ENCODE measurements at regions not wholly inside any gene's neighbourhood (a gene's known extent, or its start where the extent isn't known, plus 50 kb on each side); places are given as distances from the start of the nearest gene placed in this dataset.
"Not testable (repeated sequence)": the region's sequence is repeated elsewhere in the genome, so short reads cannot be mapped to it uniquely, and the experiment has no call there.

- Histone ChIP-seq H3K36me3 (ENCODE audit: insufficient read depth, low read length) (no peaks in the 10 kb centered on the region), H3K9me3 (ENCODE audit: control insufficient read depth, insufficient read depth, low read length) (no peaks in the 10 kb centered on the region), H3K9ac (ENCODE audit: low read depth, low read length) (no peak overlapping the region), H3K4me1 (ENCODE audit: insufficient read depth, low read length) (no peaks in the 10 kb centered on the region; the same call in 1 of the 2 replicates)
Measured at GRCh38 chr2:146985753-146986152, 859.1 kb upstream of the ACVR2A start.

GRCh38 chr2:146984014-146984413, 860.8 kb upstream of the ACVR2A start:
- Histone ChIP-seq H3K9me3 (ENCODE audit: control insufficient read depth, insufficient read depth, low read length) (peaks cover 3% of the 10 kb centered on the region; the same call in 1 of the 2 replicates), H3K4me1 (ENCODE audit: insufficient read depth, low read length) (no peaks in the 10 kb centered on the region), H3K36me3 (ENCODE audit: insufficient read depth, low read length) (no peaks in the 10 kb centered on the region), H3K9ac (ENCODE audit: low read depth, low read length) (no peak overlapping the region)

GRCh38 chr2:146982393-146982846, 862.4 kb upstream of the ACVR2A start:
- H3K9me3 ChIP-seq (ENCODE audit: control insufficient read depth, insufficient read depth, low read length) = peaks cover 3% of the 10 kb centered on the region; the same call in 1 of the 2 replicates
- H3K4me1 ChIP-seq (ENCODE audit: insufficient read depth, low read length) = no peaks in the 10 kb centered on the region
- no peak overlapping the region for H3K9ac ChIP-seq (ENCODE audit: low read depth, low read length)
- H3K36me3 ChIP-seq (ENCODE audit: insufficient read depth, low read length) = no peaks in the 10 kb centered on the region

- Histone ChIP-seq H3K4me1 (ENCODE audit: insufficient read depth, low read length) (no peaks in the 10 kb centered on the region), H3K9ac (ENCODE audit: low read depth, low read length) (no peak overlapping the region), H3K9me3 (ENCODE audit: control insufficient read depth, insufficient read depth, low read length) (peaks cover 3% of the 10 kb centered on the region; the same call in 1 of the 2 replicates), H3K36me3 (ENCODE audit: insufficient read depth, low read length) (no peaks in the 10 kb centered on the region)
Measured at GRCh38 chr2:146981921-146982320, 862.9 kb upstream of the ACVR2A start.

GRCh38 chr2:146979746-146980145, 865.1 kb upstream of the ACVR2A start:
- Histone ChIP-seq H3K9ac (ENCODE audit: low read depth, low read length) (no peak overlapping the region), H3K36me3 (ENCODE audit: insufficient read depth, low read length) (no peaks in the 10 kb centered on the region), H3K9me3 (ENCODE audit: control insufficient read depth, insufficient read depth, low read length) (peaks cover 3% of the 10 kb centered on the region; the same call in 1 of the 2 replicates), H3K4me1 (ENCODE audit: insufficient read depth, low read length) (no peaks in the 10 kb centered on the region)

- H3K9me3 ChIP-seq (ENCODE audit: control insufficient read depth, insufficient read depth, low read length) = peaks cover 3% of the 10 kb centered on the region; the same call in 1 of the 2 replicates
- no peak overlapping the region for H3K9ac ChIP-seq (ENCODE audit: low read depth, low read length)
- H3K4me1 ChIP-seq (ENCODE audit: insufficient read depth, low read length) = no peaks in the 10 kb centered on the region
- no peaks in the 10 kb centered on the region for H3K36me3 ChIP-seq (ENCODE audit: insufficient read depth, low read length)
Measured at GRCh38 chr2:146978577-146979555, 866.0 kb upstream of the ACVR2A start.

GRCh38 chr2:146970981-146971380, 873.8 kb upstream of the ACVR2A start:
- not testable (repeated sequence) for H3K9ac ChIP-seq (ENCODE audit: low read depth, low read length); H3K36me3 ChIP-seq (ENCODE audit: insufficient read depth, low read length); H3K4me1 ChIP-seq (ENCODE audit: insufficient read depth, low read length); H3K9me3 ChIP-seq (ENCODE audit: control insufficient read depth, insufficient read depth, low read length)

- not testable (repeated sequence) for H3K36me3 ChIP-seq (ENCODE audit: insufficient read depth, low read length); H3K9ac ChIP-seq (ENCODE audit: low read depth, low read length); H3K9me3 ChIP-seq (ENCODE audit: control insufficient read depth, insufficient read depth, low read length); H3K4me1 ChIP-seq (ENCODE audit: insufficient read depth, low read length)
Measured at GRCh38 chr2:146969703-146970102, 875.1 kb upstream of the ACVR2A start.

GRCh38 chr2:146964494-146964893, 880.3 kb upstream of the ACVR2A start:
- no peaks in the 10 kb centered on the region for H3K36me3 ChIP-seq (ENCODE audit: insufficient read depth, low read length)
- H3K9ac ChIP-seq (ENCODE audit: low read depth, low read length) = no peak overlapping the region
- H3K9me3 ChIP-seq (ENCODE audit: control insufficient read depth, insufficient read depth, low read length) = peaks cover 5% of the 10 kb centered on the region; the same call in 1 of the 2 replicates
- no peaks in the 10 kb centered on the region for H3K4me1 ChIP-seq (ENCODE audit: insufficient read depth, low read length)

- H3K36me3 ChIP-seq (ENCODE audit: insufficient read depth, low read length) = no peaks in the 10 kb centered on the region
Measured at GRCh38 chr2:146954544-146954943, 890.3 kb upstream of the ACVR2A start.

GRCh38 chr2:146952696-146953095, 892.1 kb upstream of the ACVR2A start:
- H3K36me3 ChIP-seq (ENCODE audit: insufficient read depth, low read length) = no peaks in the 10 kb centered on the region
- H3K4me1 ChIP-seq (ENCODE audit: insufficient read depth, low read length) = no peaks in the 10 kb centered on the region
- H3K9me3 ChIP-seq (ENCODE audit: control insufficient read depth, insufficient read depth, low read length) = no peaks in the 10 kb centered on the region; the same call in 1 of the 2 replicates
- no peak overlapping the region for H3K9ac ChIP-seq (ENCODE audit: low read depth, low read length)

More at GRCh38 chr2:146954544-146954943, 890.3 kb upstream of the ACVR2A start:
- H3K4me1 ChIP-seq (ENCODE audit: insufficient read depth, low read length) = no peaks in the 10 kb centered on the region
- no peak overlapping the region for H3K9ac ChIP-seq (ENCODE audit: low read depth, low read length)
- H3K9me3 ChIP-seq (ENCODE audit: control insufficient read depth, insufficient read depth, low read length) = no peaks in the 10 kb centered on the region; the same call in 1 of the 2 replicates

- H3K36me3 ChIP-seq (ENCODE audit: insufficient read depth, low read length) = no peaks in the 10 kb centered on the region
- no peak overlapping the region for H3K9ac ChIP-seq (ENCODE audit: low read depth, low read length)
- no peaks in the 10 kb centered on the region for H3K4me1 ChIP-seq (ENCODE audit: insufficient read depth, low read length)
- H3K9me3 ChIP-seq (ENCODE audit: control insufficient read depth, insufficient read depth, low read length) = no peaks in the 10 kb centered on the region; the same call in 1 of the 2 replicates
Measured at GRCh38 chr2:146950911-146951310, 893.9 kb upstream of the ACVR2A start.

- Histone ChIP-seq H3K9ac (ENCODE audit: low read depth, low read length) (no peak overlapping the region), H3K4me1 (ENCODE audit: insufficient read depth, low read length) (no peaks in the 10 kb centered on the region), H3K9me3 (ENCODE audit: control insufficient read depth, insufficient read depth, low read length) (no peaks in the 10 kb centered on the region; the same call in 1 of the 2 replicates), H3K36me3 (ENCODE audit: insufficient read depth, low read length) (no peaks in the 10 kb centered on the region)
Measured at GRCh38 chr2:146950361-146950760, 894.5 kb upstream of the ACVR2A start.

GRCh38 chr2:146949400-146949799, 895.4 kb upstream of the ACVR2A start:
- H3K36me3 ChIP-seq (ENCODE audit: insufficient read depth, low read length) = no peaks in the 10 kb centered on the region
- H3K9me3 ChIP-seq (ENCODE audit: control insufficient read depth, insufficient read depth, low read length) = no peaks in the 10 kb centered on the region; the same call in 1 of the 2 replicates
- H3K9ac ChIP-seq (ENCODE audit: low read depth, low read length) = no peak overlapping the region
- H3K4me1 ChIP-seq (ENCODE audit: insufficient read depth, low read length) = 0 out of 2 replicates have a peak, but pooled peaks cover 3% of the 10 kb centered on the region

- 0 out of 2 replicates have a peak, but pooled peaks cover 4% of the 10 kb centered on the region for H3K4me1 ChIP-seq (ENCODE audit: insufficient read depth, low read length)
- H3K36me3 ChIP-seq (ENCODE audit: insufficient read depth, low read length) = no peaks in the 10 kb centered on the region
- H3K9ac ChIP-seq (ENCODE audit: low read depth, low read length) = no peak overlapping the region
- H3K9me3 ChIP-seq (ENCODE audit: control insufficient read depth, insufficient read depth, low read length) = no peaks in the 10 kb centered on the region
Measured at GRCh38 chr2:146944601-146945000, 900.2 kb upstream of the ACVR2A start.
